ENCODE measurements at regions not wholly inside any gene's neighbourhood (a gene's known extent, or its start where the extent isn't known, plus 50 kb on each side); places are given as distances from the start of the nearest gene placed in this dataset.

DNA sequence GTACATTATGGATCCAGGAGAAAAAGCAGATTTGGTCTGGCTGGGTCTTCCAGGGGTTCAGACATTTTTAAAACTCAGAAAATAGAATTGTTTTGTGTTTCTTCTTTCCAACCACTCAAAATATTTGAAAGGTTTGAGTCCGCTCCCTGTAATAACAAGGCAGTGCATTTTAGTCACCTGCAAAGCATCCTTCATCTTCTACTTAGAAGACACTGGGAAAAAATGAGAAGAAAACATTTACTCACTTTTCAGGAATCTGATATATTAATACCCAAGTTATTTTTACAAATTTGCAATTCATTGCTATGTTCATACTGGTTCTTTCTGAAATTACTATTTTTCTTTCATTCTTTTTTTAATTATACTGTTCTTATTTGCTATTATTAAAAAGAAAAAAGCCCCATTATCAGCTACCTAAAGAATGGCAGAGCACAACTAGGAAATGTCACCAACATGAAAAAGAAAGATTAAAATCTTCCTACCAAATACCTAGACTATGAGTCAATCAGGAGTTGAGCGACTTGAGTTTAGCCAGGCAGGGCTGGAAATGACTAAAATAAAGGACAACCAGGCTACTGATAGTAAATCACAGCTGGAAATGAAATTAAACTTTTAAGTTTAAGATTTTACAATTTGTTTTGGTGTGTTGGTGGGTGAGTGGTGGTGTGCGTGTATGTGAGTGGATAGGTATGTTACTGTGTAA, 280.3 kb upstream of the THBS1 start:
- Histone ChIP-seq H3K36me3 (ENCODE audit: control insufficient read depth in 1 of 2, insufficient read depth in 2 of 2, low read length in 2 of 2) (no peaks in the 10 kb centered on the region), H3K4me1 (ENCODE audit: control insufficient read depth in 1 of 2, insufficient read depth in 2 of 2, low read length in 2 of 2) (no peaks in the 10 kb centered on the region), H3K9me3 (ENCODE audit: control insufficient read depth in 1 of 2, low read length in 2 of 2) (no peaks in the 10 kb centered on the region), H3K27ac (ENCODE audit: low read length) (no peak overlapping the region), H3K27me3 (ENCODE audit: low read depth, low read length) (no peaks in the 10 kb centered on the region), H3K4me3 (ENCODE audit: low read depth in 1 of 2, low read length in 2 of 2) (no peak overlapping the region)

DNA sequence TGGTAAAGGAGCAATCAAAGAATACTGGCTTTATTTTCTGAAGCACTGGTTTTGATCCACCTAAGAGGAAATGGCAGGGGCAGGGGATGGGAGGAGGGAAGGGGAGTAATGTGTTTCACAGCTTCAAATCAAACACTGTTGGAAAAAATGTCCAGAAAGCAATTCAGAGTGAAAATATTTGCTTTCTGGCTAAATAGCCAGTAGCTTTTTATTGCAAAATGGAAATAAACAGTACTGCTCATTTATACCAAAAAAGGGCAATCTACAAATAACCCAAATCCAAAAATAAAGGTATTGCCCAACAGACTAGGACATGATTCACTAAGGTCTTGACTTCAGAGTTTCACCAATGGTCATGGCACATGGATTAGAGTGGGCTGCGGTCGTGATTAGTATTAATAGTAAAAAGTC, 279.3 kb upstream of the THBS1 start:
- H3K4me1 ChIP-seq (ENCODE audit: control insufficient read depth in 1 of 2, insufficient read depth in 2 of 2, low read length in 2 of 2), result no peaks in the 10 kb centered on the region
- no peaks in the 10 kb centered on the region for H3K9me3 ChIP-seq (ENCODE audit: control insufficient read depth in 1 of 2, low read length in 2 of 2)
- H3K27ac ChIP-seq (ENCODE audit: low read length), result no peak overlapping the region
- no peaks in the 10 kb centered on the region for H3K36me3 ChIP-seq (ENCODE audit: control insufficient read depth in 1 of 2, insufficient read depth in 2 of 2, low read length in 2 of 2)
- H3K27me3 ChIP-seq (ENCODE audit: low read depth, low read length), result no peaks in the 10 kb centered on the region
- no peak overlapping the region for H3K4me3 ChIP-seq (ENCODE audit: low read depth in 1 of 2, low read length in 2 of 2)

DNA sequence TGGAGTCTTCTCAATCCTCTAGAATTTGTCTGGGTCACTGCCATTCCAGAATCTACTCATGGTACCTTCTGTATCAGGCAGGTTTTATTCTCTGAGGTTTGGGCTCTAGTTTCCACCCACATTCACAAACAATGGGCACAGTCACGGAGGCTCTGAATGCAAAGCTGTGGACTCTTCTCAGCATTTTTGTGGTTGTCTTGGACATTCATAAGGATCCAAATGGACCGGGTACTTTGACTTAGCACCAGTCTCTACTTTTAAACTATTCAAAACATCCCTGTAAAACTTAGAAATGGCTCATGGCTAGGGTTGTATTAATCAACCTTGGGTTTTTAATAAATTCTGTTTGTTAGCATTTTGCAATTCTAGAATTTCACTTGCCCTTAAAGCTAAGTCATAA, 277.9 kb upstream of the THBS1 start:
- Histone ChIP-seq H3K4me1 (ENCODE audit: control insufficient read depth in 1 of 2, insufficient read depth in 2 of 2, low read length in 2 of 2) (no peaks in the 10 kb centered on the region), H3K9me3 (ENCODE audit: control insufficient read depth in 1 of 2, low read length in 2 of 2) (no peaks in the 10 kb centered on the region), H3K27me3 (ENCODE audit: low read depth, low read length) (no peaks in the 10 kb centered on the region), H3K36me3 (ENCODE audit: control insufficient read depth in 1 of 2, insufficient read depth in 2 of 2, low read length in 2 of 2) (no peaks in the 10 kb centered on the region), H3K4me3 (ENCODE audit: low read depth in 1 of 2, low read length in 2 of 2) (no peak overlapping the region), H3K27ac (ENCODE audit: low read length) (no peak overlapping the region)

DNA sequence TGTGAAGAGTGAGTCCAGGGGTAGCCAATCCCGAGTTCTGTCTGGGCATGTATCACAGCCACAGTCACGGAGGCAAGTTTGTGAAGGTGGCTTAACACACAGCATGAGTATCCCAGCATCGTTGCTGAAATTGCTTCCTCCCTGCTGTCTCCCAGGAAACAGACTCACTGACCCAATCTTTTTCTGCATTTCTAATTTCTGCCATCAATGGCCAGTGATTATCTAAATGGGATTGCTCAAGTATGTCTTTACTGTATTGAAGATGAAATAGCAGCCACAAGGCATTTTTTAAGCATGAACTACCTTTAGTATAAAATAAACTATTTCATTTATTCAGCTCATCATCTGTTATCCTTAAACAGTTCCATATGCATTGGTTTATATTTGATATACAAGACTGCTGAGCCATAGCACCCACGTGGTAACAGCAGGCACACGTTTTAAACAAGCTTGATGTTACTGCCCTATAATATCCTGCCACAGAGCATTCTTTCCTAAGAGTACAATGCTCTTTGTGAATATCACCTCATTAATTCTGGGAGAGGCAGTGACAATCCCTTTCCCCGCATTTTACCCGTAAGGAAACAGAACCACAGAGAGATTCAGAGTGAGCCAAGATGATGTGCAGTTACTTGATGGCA, 276.6 kb upstream of the THBS1 start:
- Histone ChIP-seq H3K27ac (ENCODE audit: low read length) (no peak overlapping the region), H3K36me3 (ENCODE audit: control insufficient read depth in 1 of 2, insufficient read depth in 2 of 2, low read length in 2 of 2) (no peaks in the 10 kb centered on the region), H3K9me3 (ENCODE audit: control insufficient read depth in 1 of 2, low read length in 2 of 2) (no peaks in the 10 kb centered on the region), H3K27me3 (ENCODE audit: low read depth, low read length) (no peaks in the 10 kb centered on the region), H3K4me3 (ENCODE audit: low read depth in 1 of 2, low read length in 2 of 2) (no peak overlapping the region), H3K4me1 (ENCODE audit: control insufficient read depth in 1 of 2, insufficient read depth in 2 of 2, low read length in 2 of 2) (no peaks in the 10 kb centered on the region)

DNA sequence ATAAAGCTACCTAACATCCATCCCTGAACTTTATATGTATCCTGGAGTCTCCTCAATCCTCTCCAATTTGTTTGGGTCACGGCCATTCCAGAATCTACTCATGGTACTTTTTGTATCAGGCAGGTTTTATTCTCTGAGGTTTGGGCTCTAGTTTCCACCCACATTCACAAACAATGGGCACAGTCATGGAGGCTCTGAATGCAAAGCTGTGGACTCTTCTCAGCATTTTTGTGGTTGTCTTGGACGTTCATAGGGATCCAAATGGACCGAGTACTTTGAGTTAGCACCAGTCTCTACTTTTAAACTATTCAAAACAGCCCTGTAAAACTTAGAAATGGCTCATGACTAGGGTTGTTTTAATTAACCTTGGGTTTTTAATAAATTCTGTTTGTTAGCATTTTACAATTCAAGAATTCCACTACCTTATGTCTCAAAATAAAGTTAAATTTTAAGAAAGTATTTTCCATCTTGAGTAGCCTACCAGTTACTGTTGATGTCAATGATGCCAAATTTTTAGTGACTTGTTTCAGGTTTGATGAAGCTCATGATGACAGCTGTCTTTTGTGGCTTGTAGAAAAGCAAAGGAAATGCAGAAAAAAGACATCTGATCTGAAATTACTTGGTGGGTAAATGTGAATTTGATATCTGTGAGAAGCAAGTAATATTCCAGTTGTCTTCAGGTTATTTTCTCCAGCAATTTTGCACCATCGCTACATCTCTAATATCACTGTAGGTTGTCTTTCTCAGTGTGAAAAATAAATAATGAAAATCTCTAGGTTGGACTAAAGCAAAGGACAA, 275.7 kb upstream of the THBS1 start:
- Histone ChIP-seq H3K4me3 (ENCODE audit: low read depth in 1 of 2, low read length in 2 of 2) (no peak overlapping the region), H3K27me3 (ENCODE audit: low read depth, low read length) (no peaks in the 10 kb centered on the region), H3K9me3 (ENCODE audit: control insufficient read depth in 1 of 2, low read length in 2 of 2) (no peaks in the 10 kb centered on the region), H3K36me3 (ENCODE audit: control insufficient read depth in 1 of 2, insufficient read depth in 2 of 2, low read length in 2 of 2) (no peaks in the 10 kb centered on the region), H3K27ac (ENCODE audit: low read length) (no peak overlapping the region), H3K4me1 (ENCODE audit: control insufficient read depth in 1 of 2, insufficient read depth in 2 of 2, low read length in 2 of 2) (no peaks in the 10 kb centered on the region)

DNA sequence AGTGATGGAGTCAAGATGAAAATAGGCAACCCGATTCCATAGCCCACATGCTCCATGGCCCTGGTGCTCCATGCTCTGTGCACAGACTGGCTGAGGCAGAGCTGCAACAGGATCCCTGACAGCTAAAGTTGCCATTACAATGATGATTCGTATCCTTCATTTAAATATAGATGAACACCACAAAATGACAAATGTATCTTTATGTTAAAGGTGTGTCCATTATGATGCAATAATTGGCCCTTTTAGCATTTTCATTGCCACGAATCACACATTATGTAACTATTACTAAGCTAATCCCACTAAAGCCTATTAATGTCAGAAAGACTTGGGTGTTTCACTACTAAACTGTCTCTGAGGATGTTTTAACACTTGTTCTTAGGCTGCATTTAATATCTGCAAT, 270.2 kb upstream of the THBS1 start:
- Histone ChIP-seq H3K36me3 (ENCODE audit: control insufficient read depth in 1 of 2, insufficient read depth in 2 of 2, low read length in 2 of 2) (no peaks in the 10 kb centered on the region), H3K4me1 (ENCODE audit: control insufficient read depth in 1 of 2, insufficient read depth in 2 of 2, low read length in 2 of 2) (no peaks in the 10 kb centered on the region), H3K9me3 (ENCODE audit: control insufficient read depth in 1 of 2, low read length in 2 of 2) (no peaks in the 10 kb centered on the region), H3K27ac (ENCODE audit: low read length) (no peak overlapping the region), H3K4me3 (ENCODE audit: low read depth in 1 of 2, low read length in 2 of 2) (no peak overlapping the region), H3K27me3 (ENCODE audit: low read depth, low read length) (no peaks in the 10 kb centered on the region)

DNA sequence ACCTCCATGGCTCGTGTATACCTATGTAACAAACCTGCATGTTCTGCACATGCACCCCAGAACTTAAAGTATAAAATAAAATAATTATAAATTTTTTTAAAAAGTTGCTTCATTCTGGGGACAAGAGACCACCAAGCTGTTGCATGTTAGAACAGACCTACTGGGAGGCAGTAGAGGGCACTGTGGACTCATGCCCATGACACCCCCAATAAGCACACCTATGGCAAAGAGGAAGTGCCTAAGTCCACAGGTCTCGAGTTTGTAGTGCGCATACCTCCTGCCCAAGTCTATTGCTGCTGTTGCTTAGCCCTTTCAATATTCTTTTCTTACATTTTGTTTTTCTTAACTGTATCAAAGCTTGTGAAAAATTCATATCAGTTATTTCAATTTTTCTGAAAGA, 267.9 kb upstream of the THBS1 start:
- Histone ChIP-seq H3K36me3 (ENCODE audit: control insufficient read depth in 1 of 2, insufficient read depth in 2 of 2, low read length in 2 of 2) (no peaks in the 10 kb centered on the region), H3K27me3 (ENCODE audit: low read depth, low read length) (no peaks in the 10 kb centered on the region), H3K4me3 (ENCODE audit: low read depth in 1 of 2, low read length in 2 of 2) (no peak overlapping the region), H3K9me3 (ENCODE audit: control insufficient read depth in 1 of 2, low read length in 2 of 2) (no peaks in the 10 kb centered on the region), H3K27ac (ENCODE audit: low read length) (no peak overlapping the region), H3K4me1 (ENCODE audit: control insufficient read depth in 1 of 2, insufficient read depth in 2 of 2, low read length in 2 of 2) (no peaks in the 10 kb centered on the region)

DNA sequence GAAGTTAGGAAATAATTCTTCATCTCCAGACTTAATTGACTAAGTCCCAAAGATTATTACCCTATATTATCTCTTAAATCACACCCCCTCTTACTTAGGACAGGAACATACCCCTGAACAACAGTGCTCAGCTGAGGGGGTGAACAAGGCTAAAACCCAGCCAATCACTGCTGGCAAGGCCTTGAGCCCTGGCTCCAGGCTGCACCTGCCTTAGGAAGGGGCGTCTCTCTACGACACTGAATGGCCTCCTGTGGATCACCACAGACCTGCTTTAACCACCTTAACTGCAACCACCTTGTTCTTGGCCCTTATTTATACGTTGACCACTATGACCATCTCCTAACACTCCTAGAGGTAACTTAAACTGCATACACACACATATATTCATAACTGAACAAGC, 267.4 kb upstream of the THBS1 start:
- Histone ChIP-seq H3K9me3 (ENCODE audit: control insufficient read depth in 1 of 2, low read length in 2 of 2) (no peaks in the 10 kb centered on the region), H3K27ac (ENCODE audit: low read length) (no peak overlapping the region), H3K4me3 (ENCODE audit: low read depth in 1 of 2, low read length in 2 of 2) (no peak overlapping the region), H3K36me3 (ENCODE audit: control insufficient read depth in 1 of 2, insufficient read depth in 2 of 2, low read length in 2 of 2) (no peaks in the 10 kb centered on the region), H3K27me3 (ENCODE audit: low read depth, low read length) (no peaks in the 10 kb centered on the region), H3K4me1 (ENCODE audit: control insufficient read depth in 1 of 2, insufficient read depth in 2 of 2, low read length in 2 of 2) (no peaks in the 10 kb centered on the region)

DNA sequence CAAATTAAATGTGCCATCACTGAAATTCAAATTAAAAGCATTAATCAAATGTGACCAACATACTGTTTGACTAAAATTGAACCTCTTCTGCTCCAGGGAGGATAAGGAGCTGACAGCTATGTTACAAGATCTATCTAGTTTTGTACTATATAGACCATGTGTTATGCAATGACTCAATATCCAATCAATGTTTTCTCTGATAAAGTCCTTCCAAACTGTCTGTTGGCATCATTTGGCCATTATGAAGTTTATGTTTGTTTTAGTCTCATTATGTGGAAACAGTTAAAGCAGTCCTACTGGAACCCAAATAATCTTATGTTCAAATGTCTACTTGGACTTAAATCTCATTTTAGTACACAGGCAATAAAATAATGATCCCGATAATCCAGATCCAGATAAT, 267.0 kb upstream of the THBS1 start:
- Histone ChIP-seq H3K4me1 (ENCODE audit: control insufficient read depth in 1 of 2, insufficient read depth in 2 of 2, low read length in 2 of 2) (no peaks in the 10 kb centered on the region), H3K36me3 (ENCODE audit: control insufficient read depth in 1 of 2, insufficient read depth in 2 of 2, low read length in 2 of 2) (no peaks in the 10 kb centered on the region), H3K9me3 (ENCODE audit: control insufficient read depth in 1 of 2, low read length in 2 of 2) (no peaks in the 10 kb centered on the region), H3K27ac (ENCODE audit: low read length) (no peak overlapping the region), H3K4me3 (ENCODE audit: low read depth in 1 of 2, low read length in 2 of 2) (no peak overlapping the region), H3K27me3 (ENCODE audit: low read depth, low read length) (no peaks in the 10 kb centered on the region)

DNA sequence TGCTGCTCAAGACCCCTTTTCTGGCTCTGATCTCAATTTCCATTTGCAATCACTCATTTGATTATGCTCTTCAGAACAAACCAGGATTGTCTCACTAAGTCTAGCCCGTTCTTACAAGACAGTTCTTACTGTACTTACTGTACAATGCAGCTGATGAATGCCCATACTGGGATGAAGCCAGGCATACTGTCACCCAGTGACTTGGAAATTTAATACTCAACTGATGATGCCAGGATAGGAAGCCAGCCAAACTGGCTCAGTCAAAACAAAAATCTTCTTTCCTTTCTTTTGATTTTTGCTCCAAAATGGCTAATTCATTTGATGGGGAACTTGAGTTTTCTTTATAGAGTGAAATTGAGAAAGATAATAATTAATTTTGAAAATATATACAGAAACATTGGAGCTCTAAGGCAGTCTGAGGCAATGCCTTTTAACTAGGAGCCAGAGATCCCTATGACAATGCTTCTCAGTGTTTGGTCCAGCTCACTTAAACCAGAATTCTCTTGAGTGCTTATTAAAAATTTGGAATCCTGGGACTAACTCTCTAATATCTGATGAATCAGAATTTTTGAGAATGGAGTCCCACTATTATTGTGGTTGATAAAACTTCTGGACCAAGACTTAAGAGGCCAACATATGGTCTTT, 265.6 kb upstream of the THBS1 start:
- Histone ChIP-seq H3K27ac (ENCODE audit: low read length) (no peak overlapping the region), H3K4me1 (ENCODE audit: control insufficient read depth in 1 of 2, insufficient read depth in 2 of 2, low read length in 2 of 2) (no peaks in the 10 kb centered on the region), H3K9me3 (ENCODE audit: control insufficient read depth in 1 of 2, low read length in 2 of 2) (peaks cover 0 to 3% of the 10 kb centered on the region in 2 donors), H3K4me3 (ENCODE audit: low read depth in 1 of 2, low read length in 2 of 2) (no peak overlapping the region), H3K27me3 (ENCODE audit: low read depth, low read length) (no peaks in the 10 kb centered on the region), H3K36me3 (ENCODE audit: control insufficient read depth in 1 of 2, insufficient read depth in 2 of 2, low read length in 2 of 2) (no peaks in the 10 kb centered on the region)

DNA sequence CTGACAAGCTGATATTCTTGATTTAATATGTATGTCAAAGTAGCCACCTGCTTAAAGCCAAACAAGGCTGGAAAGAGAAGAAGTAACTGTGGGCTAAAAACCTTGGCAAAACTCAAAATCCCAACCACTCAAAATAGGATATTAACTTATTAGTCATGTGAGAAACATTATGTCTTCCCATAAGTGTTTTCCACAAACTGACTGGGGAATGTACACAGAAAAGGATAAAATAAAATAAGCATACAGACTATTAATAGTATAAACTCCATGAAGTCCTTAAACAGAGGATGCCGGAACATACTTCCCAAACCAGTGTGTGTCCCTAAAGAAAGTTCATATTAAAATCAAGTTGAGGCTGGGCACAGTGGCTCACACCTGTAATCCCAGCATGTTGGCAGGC, 263.7 kb upstream of the THBS1 start:
- Histone ChIP-seq H3K27me3 (ENCODE audit: low read depth, low read length) (no peaks in the 10 kb centered on the region), H3K36me3 (ENCODE audit: control insufficient read depth in 1 of 2, insufficient read depth in 2 of 2, low read length in 2 of 2) (no peaks in the 10 kb centered on the region), H3K4me1 (ENCODE audit: control insufficient read depth in 1 of 2, insufficient read depth in 2 of 2, low read length in 2 of 2) (no peaks in the 10 kb centered on the region), H3K4me3 (ENCODE audit: low read depth in 1 of 2, low read length in 2 of 2) (no peak overlapping the region), H3K9me3 (ENCODE audit: control insufficient read depth in 1 of 2, low read length in 2 of 2) (peaks cover 0 to 11% of the 10 kb centered on the region in 2 donors), H3K27ac (ENCODE audit: low read length) (peak overlapping the region; percentile 12)

Measured in muscle layer of duodenum (tissue), 2 donors.